Dermis microvascular lymphatic vessel endothelial cell (primary cell): ENCODE measurements at regions not wholly inside any gene's neighbourhood (a gene's known extent, or its start where the extent isn't known, plus 50 kb on each side); places are given as distances from the start of the nearest gene placed in this dataset.
A peak's percentile ranks its signal among the peaks of the same experiment; 100 is the strongest.
"Not testable (repeated sequence)": the region's sequence is repeated elsewhere in the genome, so short reads cannot be mapped to it uniquely, and the experiment has no call there.

Experiments used
- DNase-seq, 2 donors: peaks; one replicate each; pipeline versions ENCODE4 v3.0.0 to v3.0.0-alpha.2; 2010; ENCODE audit warnings: low read depth in 2 of 2

DNA sequence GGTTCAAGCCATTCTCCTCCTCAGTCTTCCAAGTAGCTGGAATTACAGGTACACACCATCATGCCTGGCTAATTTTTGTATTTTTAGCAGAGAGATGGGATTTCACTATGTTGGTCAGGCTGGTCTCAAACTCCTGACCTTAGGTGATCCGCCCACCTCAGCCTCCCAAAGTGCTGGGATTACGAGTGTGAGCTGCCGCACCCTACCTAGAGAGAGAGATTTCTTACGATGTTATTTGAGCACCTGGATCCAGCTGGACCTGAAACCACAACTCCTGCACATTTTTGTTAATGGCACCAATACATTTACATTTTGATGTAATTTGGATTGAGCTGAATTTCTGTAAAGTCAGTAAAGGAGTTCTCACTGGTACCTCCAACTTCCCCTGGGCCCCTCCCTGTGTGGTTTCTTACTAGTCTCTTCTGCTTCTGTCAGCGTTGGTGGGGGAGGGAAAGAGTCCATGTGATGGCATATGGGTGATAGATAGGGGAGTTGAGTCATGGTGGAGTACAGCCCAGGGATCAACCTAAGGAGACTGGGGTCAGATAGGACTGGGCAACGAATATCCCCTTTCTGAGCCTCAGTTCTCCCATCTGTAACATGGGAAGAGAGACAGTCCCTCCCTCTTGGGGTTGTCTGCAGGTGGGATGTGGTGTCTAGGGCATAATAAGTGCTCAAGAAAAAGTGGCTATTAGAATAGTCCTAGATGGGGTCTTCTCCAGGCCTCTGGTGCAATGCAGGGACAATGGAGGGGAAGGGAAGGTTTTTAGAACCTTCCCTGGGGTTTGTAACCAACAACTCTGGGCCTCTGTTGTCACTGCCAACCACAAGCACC is 83.3 kb upstream of the MED13L start:
- DNase-seq, result no peak

DNA sequence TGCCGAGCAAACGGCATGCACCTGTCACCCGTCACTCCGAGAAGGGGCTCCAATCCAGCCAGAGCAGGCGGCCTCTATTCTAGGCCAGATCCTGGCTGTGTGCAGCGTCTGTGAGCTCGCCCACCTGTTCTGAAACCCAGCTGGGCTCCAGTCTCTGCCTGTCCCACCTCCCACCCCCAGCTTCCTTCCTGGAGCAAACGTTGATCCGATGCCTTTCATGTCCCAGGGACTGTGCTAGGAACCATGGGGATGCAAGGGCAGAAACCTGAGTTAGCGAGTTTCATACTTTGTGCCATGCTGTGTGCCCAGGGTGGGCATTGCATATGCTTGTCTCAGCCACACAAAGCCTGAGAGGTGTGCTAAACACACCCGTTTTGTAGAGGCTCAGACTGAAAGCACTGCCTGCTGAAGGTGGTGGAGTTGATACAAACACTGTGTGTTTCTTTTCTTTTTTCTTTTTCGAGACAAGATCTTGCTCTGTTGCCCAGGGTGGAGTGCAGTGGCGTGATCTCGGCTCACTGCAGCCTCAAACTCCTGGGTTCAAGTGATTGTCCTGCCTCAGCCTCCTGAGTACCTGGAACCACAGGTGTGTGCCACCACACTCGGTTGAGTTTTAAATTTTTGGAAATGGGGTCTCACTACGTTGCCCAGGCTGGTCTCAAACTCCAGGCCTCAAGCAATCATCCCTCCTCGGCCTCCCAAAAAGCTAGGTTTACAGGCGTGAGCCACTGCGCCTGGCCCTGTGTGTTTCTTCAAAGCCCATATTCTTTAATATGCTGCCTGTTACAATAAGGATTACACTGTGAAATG is 84.1 kb upstream of the MED13L start:
- peak in 1 of 2 donors; percentile 34 for DNase-seq

DNA sequence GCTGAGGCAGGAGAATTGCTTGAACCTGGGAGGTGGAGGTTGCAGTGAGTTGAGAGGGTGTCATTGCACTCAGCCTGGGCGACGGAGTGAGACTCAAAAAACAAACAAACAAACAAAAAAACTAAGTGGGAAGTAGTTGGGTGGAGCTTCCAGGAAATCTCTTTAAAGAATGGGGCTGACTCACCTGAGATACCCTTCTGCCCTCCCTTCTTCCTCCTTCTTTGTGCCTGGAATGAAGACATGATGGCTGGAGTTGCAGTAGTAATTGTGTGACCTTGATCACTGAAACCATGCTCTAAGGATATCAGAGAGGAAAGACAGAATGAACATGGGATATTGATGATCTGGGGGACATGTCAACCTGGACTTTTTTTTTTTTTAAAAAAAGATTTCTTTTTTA is 87.6 kb upstream of the MED13L start:
- DNase-seq, result no peak

DNA sequence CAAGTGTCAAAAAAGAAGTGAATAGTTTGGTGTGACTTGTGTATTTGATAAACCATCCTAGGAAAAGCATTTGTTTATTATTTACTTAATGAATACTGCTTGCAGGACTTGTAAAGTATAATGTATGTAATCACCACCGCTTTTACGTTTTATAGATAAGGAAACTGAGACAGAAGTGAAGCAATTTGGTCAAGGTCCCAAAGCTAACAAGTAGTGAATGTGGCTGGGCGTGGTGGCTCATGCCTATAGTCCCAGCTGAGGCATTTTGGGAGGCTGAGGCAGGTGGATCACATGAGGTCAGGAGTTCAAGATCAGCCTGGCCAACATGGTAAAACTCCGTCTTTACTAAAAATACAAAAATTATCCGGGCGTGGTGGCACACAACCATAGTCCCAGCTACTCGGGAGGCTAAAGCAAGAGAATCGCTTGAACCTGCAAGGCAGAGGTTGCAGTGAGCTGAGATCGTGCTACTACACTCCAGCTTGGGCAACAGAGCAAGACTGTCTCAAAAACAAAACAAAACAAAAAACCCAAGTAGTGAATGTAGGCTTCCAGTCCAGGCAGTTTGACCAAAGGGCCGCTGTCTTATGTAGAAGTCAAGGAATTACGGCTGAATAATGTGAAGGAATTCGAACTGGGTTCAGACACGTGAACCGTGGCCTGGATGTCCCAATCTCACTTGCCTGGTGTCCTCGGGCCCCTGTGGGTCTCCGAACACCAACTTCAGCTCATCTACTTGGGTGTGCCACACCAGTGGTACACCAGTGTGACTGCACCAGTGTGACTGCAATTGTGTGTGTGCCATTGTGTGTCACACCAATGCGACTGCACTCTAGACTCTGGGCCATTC is 88.3 kb upstream of the MED13L start:
- DNase-seq, result no peak

DNA sequence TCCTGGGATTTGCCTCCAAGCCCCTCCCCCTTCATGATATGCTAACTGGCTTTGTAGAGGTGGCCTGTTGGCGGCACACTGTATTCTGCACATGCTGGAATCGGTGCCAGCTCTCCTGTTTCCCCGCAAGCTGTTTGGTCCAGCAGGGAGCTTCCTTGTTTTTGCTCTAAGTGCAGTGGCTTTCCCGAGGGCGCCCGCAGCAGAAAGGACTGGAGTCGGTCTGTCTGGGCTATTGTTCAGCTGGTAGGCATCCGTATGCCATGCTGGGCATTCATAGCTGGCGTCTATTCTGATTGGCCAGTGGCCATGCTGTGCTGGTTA is 88.9 kb upstream of the MED13L start:
- peak in 1 of 2 donors; percentile 64 for DNase-seq

DNA sequence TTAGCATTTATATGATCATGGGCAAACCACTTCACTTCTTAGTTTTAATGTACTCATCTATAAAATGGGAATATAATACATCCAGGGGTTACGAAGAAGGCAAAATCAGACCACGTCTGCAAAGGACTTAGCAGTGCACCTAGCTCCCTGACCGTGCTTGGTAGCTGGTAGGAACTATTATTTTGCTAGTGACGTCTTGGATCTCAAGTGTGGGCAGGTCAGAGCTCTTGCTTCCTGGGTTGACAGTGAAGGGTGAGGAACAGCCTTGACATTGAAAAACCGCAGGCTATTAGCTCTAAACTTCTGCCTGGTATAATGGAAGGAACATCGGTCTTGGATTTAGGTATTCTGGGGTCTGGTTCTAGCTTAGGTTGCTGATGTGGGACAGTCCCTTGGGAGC is 89.3 kb upstream of the MED13L start:
- no peak for DNase-seq

DNA sequence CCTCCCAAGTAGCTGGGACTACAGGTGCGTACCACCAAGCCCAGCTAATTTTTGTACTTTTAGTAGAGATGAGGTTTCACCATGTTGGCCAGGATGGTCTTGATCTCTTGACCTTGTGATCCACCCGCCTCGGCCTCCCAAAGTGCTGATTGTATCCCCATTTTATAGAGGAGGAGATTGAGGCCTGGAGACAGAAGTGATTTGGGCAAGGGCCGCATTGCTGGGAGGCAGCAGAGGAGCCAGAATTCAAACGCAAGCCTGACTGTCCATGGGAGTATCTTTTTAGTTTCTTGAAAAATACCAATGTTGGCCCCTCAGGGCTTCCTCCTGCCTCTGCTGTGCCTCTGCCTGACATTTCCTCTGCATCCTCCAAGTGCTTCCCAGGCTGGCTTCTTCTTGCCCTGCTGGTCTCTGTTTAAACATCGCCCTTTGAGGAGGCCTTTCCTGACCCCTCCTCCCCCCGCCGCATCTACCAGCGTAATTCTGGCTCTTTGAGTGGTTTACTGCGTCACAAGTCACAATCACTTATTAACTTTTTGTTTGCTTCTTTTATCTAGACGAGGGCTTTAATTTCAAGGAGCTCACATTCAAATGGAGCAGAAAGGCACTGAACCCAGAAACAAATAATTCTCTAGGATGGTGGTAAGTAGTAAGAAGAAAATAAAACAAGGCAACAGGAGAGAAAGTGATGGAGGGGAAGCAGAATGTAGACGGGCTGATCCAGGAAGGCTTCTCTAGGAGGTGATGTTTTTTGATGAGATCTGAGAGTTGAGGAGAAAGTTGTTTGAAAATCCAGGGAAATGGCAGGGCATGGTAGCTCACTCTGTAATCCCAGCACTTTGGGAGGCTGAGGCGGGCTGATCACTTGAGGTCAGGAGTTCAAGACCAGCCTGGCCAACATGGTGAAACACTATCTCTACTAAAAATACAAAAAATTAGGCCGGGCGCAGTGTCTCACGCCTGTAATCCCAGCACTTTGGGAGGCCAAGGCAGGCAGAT is 91.0 kb upstream of the MED13L start:
- DNase-seq, result no peak

DNA sequence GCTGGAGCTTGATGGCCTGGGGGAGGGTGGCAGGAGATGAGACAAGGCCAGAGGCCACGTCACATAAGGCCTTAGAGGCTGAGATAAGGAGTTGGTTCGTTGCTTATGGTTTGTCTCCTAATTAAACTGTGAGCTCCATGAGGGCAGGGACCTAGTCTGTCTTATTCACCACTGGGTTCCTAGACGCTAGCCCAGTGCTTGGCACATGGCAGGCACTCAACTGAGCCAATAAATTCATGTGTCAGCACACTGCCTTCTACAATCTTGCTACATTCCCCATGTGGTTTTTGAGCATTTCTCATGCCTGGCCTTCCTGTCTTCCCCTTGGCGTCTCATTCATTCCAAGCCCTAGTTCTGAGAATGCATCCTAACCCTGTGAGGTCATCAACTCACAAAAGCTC is 92.5 kb upstream of the MED13L start:
- DNase-seq, result no peak

DNA sequence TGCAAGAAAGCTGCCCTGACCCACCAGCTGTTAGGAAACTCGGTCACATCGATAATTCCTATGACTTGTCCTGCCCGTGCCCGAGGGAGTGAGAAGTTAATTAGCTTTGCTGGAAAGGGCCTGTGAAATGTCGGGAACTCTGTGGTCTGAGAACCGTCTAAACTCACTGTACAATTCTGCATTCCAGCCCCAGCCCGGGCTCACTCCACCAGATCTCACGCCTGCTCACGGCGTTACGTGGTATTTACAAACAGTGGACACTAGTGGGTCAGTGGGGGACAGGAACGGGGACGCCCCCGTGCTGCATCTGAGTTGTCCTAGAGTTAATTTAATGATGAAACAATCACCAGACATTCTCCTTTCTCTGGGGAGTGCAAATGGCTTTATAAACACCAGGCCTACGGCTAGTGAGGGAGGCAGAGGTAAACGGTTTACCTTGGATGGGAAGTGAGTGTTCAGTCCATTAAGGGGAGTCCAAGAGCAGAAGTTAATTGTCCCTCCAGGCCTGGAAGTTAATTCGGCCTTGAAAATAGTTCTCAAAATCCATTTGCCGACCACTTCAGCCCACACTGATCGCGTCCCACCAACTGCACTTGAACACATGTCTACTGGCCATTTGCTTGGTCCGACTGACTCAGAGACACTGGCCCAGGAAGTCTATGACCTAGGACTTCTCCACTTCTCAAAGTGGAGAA is 93.5 kb upstream of the MED13L start:
- no peak for DNase-seq

DNA sequence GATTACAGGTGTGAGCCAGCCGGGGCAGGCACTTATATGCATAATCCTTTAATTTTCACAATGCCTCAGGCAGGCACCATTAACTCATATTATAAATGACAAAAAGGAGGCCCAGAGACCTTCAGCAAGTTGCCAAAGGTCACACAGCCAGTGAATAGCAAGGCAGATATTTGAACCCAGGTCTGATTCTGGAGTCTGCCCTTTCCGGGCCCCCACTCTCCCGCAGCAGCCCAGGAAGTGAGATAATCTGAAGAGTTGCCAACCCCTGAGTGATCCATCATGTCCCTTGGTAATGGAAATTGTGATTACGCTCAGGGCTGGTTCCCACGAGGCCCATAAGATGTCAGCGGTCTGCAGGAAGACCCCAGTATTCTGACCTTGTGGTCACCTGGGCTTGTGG is 95.3 kb upstream of the MED13L start:
- peak in 1 of 2 donors; percentile 26 for DNase-seq

DNA sequence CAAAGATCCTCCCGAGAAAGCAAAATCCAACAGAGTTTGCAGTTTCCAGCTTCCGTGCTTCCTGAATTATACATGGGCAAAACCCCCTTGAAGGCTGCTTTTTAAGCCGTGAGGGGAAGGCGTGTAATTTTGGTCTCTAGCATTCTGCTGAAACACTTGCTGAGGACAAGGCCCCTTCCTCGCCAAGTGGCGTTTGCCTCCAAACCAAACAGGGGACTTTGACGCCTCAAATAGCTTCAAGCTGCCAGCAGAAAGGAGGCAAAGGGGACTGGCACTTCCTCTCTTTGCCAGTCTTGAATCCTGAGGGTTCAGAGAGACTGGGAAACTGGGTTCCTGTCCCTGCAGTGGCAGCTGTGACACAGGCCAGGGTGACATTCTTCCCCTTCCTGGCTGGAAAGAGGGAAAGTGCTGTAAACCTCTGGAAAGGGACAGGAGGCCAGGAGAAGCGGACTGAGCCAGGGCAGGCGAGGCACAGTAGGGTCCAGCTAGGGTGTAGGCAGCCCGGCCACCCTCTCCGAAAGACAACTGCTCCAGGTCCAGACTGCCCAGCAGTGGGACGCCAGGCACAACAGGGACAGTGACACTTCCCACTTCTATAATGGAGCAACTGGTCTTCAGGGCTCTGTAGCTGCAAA is 96.2 kb upstream of the MED13L start:
- DNase-seq, result no peak

DNA sequence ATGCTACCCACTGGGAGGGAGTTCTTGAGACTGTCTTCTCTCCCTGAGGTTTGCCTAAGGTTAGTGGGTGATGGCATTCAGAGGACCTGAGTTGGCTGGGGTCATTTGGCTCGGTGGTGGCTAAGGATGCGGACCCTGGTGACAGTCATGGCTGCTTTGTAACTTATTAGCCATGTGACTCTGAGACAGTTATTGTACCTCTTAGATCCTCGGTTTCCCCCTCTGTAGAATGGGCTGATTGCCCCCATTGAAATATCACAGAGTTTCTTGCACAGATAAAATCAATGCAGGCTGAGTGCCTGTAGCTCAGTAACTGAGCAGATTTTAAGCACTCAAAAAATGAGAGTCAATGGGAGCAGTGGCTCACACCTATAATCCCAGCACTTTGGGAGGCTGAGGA is 96.7 kb upstream of the MED13L start:
- no peak for DNase-seq

DNA sequence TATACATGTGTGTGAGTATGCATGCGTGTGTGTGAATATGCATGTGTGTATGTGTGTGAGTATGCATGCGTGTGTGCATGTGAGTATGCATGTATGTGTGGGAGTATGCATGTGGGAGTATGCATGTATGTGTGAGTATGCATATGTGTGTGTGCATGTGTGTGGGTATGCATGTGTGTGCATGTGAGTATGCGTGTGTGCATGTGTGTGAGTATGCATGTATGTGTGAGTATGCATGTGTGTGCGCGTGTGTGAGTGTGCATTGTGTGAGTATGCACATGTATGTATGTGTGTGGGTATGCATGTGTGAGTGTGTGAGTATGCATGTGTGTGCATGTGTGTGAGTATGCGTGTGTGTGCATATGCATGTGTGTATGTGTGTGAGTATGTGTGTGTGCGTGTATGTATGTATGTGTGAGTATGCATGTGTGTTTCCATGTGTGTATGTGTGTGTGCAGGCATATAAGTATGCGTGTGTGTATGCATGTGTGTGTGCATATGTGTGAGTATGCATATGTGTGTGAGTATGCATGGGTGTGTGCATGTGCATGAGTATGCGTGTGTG is 97.9 kb upstream of the MED13L start:
- DNase-seq, result no peak

DNA sequence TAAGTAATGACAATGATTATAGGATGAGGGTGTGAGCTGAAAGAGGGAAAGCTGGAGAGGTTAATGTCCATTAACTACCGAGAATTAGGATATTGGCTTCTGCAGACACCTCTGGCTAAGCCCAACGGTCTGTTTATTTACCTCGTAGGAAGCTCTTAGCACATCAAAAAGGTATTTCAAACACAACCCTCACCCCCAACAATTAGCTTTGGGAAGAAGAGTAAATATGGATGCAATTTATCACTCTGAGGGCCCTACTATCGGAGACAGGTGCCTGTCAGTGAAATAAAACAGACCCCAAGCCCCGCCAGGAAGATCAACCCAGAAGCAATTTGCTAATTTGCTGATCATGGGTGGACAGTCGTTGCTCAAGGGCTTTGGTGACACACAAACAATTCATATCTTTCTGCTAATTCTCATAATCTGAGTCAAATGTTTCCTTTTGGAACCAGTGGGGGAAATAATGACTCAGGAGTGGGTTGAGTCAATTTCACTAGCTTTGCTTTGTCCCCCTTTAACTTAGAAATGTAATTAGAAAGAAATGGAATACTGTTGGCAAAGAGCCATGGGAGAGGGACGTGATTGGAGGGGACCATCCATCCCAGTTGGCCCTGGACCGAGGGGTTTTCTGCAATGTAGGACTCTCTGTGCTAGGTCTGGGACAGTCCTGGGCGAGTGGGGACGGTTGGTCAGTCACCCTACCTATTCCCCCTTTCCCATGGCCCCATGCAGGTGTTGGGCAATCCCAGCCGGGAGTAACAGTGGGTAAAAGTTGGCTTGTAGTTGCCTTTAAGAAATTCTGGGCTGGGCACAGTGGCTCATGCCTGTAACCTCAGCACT is 99.1 kb upstream of the MED13L start:
- DNase-seq, result peak; percentile 74 to 88

DNA sequence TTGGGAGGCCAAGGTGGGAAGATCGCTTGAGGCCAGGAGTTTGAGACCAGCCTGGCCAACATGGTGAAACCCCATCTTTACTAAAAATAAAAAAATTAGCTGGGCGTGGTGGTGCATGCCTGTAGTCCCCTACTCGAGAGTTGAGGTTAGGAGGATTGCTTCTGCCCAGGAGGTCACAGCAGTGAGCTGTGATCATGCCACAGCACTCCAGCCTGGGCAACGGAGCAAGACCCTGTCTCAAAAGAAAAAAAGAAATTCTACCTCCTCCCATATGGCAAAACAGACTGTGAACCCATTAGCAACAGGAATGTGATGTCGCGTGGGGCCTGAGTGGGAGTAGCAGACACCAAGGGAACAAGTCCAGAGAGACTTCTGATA is 99.7 kb upstream of the MED13L start:
- DNase-seq, result not testable (repeated sequence)

DNA sequence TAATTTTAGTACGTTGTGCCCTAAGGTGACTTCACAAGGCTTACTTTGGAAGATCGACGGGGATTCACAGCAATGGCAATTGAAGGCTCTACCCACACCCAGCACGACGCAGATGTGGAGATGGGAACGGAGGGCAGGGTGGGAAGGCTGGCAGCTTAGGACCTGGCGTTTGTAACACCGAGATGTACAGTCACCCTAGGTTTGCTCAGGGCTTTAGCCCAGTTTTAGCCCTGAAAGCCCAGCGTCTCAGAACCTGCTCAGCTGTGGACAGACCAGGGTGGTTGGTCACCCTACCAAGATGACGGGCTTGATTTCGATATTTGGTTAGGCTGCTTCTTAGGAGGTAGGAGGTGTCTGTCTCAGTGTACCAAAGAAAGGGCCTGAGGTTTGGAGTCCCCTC is 100.5 kb upstream of the MED13L start:
- DNase-seq, result no peak

DNA sequence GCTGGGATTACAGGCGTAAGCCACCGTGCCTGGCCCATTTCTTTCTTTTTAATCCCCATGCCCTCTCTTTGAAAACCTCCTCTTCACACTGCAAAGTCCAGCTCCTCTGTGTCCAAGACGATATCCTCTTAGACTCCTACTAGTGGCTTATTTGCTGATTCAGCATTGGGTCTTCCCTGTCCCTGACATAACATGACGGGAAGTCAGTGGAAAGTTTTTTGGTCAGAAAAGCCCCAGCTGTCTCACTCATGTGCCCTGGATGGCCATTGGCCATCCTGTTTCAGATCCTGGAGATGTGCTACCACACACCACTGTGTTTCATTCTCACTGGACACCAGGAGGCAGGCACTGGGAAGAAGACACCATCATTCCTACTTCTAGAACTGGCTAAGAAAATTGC is 102.6 kb upstream of the MED13L start:
- no peak for DNase-seq

DNA sequence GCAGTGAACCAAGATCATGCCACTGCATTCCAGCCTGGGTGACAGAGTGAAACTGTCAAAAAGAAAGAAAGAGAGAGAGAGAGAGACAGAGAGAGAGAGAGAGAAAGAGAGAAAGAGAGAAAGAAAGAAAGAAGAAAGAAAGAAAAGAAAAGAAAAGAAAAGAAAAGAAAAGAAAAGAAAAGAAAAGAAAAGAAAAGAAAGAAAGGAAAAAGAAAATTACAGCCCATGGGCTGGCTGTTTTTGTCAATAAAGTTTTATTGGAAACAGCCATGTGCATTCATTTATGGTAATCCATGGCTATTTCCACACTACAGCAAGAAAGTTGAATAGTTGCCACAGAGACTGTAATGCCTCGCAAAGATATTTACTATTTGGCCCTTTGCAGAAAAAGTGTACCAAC is 103.2 kb upstream of the MED13L start:
- DNase-seq, result not testable (repeated sequence)
